Smooth muscle cell (in vitro differentiated cells): ENCODE measurements at regions not wholly inside any gene's neighbourhood (a gene's known extent, or its start where the extent isn't known, plus 50 kb on each side); places are given as distances from the start of the nearest gene placed in this dataset.

Source experiments
- DNase-seq: peaks from one replicate; lab custom pipeline; 2025; ENCODE audit not compliant: unreplicated experiment; lab: John Stamatoyannopoulos, UW
- H2AFZ ChIP-seq: fragments of 200-600 bp; sonication (generic); 2 replicates; pipeline ENCODE4 v1.6.0; 2016; ENCODE audit warnings: antibody characterized with exemption, low read depth, mild to moderate bottlenecking
- H3F3A ChIP-seq: fragments of 200-600 bp; sonication (generic); 2 replicates; pipeline ENCODE4 v1.6.0; 2017; ENCODE audit warnings: antibody characterized with exemption, low read depth
- H3K27ac ChIP-seq: fragments of 200-600 bp; sonication (generic); 2 replicates; pipeline ENCODE4 v1.5.1; 2016; ENCODE audit warnings: low read depth, mild to moderate bottlenecking
- H3K27me3 ChIP-seq: fragments of 200-600 bp; sonication (generic); 2 replicates; pipeline ENCODE4 v1.6.1; 2016; ENCODE audit warnings: low read depth, mild to moderate bottlenecking
- H3K36me3 ChIP-seq: fragments of 200-600 bp; sonication (generic); 2 replicates; pipeline ENCODE4 v1.5.1; 2016; ENCODE audit warnings: low read depth
- H3K4me1 ChIP-seq: fragments of 200-600 bp; sonication (generic); 2 replicates; pipeline ENCODE4 v1.5.1; 2016; ENCODE audit warnings: low read depth
- H3K4me2 ChIP-seq: fragments of 200-600 bp; sonication (generic); 2 replicates; pipeline ENCODE4 v1.6.0; 2016; ENCODE audit warnings: mild to moderate bottlenecking
- H3K4me3 ChIP-seq: fragments of 200-600 bp; sonication (generic); 2 replicates; pipeline ENCODE4 v1.5.1; 2016; ENCODE audit warnings: mild to moderate bottlenecking
- H3K79me2 ChIP-seq: fragments of 200-600 bp; sonication (generic); 2 replicates; pipeline ENCODE4 v1.6.0; 2016; ENCODE audit warnings: low read depth, mild to moderate bottlenecking
- H3K9ac ChIP-seq: fragments of 200-600 bp; sonication (generic); 2 replicates; pipeline ENCODE4 v1.6.0; 2016; ENCODE audit warnings: low read depth
- H3K9me3 ChIP-seq: fragments of 200-600 bp; sonication (generic); replicated peaks from 2 replicates; pipeline ENCODE4 v1.5.1; 2016; ENCODE audit warnings: low read depth
- H4K20me1 ChIP-seq: fragments of 200-600 bp; sonication (generic); 2 replicates; pipeline ENCODE4 v1.6.0; 2016; ENCODE audit warnings: low read depth
- WGBS: methylation state at CpG from one replicate; pipeline ENCODE4 v1.1.7; 2016; ENCODE audit warnings: low lambda C conversion rate; 5-methylcytosine and 5-hydroxymethylcytosine counted together
- TF ChIP-seq, protein P1 (sequence below): fragments of 200-600 bp; sonication (generic); IDR thresholded peaks from 2 replicates; pipeline ENCODE4 v1.5.1; 2017; ENCODE audit warnings: borderline replicate concordance, mild to moderate bottlenecking, antibody characterized with exemption; ENCODE audit not compliant: insufficient read depth, poor library complexity, severe bottlenecking

DNA sequence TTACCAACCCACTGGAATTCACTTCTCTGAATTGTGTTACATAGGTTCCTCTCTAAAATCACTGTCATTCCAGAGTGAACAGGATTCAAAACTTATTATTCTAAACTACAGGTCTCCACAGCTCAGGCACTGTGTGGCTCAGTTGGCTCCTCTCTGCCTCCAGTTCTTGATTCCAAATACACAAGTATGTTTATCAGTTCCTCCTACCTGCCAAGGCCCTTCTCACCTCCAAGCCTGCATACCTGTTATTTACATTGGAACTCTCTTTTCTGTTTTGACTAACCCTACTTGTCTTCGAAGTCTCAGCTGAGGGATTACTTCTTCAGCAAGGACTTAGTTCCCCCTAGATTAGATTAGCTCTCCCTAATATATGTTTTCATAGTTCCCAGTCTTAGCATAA lies 397.6 kb upstream of the TMTC1 start:
- no peak overlapping the region for H3K27ac ChIP-seq
- H4K20me1 ChIP-seq: no peaks in the 10 kb centered on the region
- no peaks in the 10 kb centered on the region for H3K36me3 ChIP-seq
- no peak overlapping the region for H3K4me2 ChIP-seq
- H3K27me3 ChIP-seq: no peaks in the 10 kb centered on the region
- no peaks in the 10 kb centered on the region for H3F3A ChIP-seq
- 77% methylated on average over 1 of the region's 1 CpG for WGBS
- no peak overlapping the region for H3K9ac ChIP-seq
- no peak overlapping the region for H2AFZ ChIP-seq
- no peak for DNase-seq
- no peaks in the 10 kb centered on the region for H3K79me2 ChIP-seq
- H3K4me3 ChIP-seq: no peak overlapping the region
- H3K4me1 ChIP-seq: no peaks in the 10 kb centered on the region
- no peaks in the 10 kb centered on the region for H3K9me3 ChIP-seq
- TF ChIP-seq, protein P1, sequence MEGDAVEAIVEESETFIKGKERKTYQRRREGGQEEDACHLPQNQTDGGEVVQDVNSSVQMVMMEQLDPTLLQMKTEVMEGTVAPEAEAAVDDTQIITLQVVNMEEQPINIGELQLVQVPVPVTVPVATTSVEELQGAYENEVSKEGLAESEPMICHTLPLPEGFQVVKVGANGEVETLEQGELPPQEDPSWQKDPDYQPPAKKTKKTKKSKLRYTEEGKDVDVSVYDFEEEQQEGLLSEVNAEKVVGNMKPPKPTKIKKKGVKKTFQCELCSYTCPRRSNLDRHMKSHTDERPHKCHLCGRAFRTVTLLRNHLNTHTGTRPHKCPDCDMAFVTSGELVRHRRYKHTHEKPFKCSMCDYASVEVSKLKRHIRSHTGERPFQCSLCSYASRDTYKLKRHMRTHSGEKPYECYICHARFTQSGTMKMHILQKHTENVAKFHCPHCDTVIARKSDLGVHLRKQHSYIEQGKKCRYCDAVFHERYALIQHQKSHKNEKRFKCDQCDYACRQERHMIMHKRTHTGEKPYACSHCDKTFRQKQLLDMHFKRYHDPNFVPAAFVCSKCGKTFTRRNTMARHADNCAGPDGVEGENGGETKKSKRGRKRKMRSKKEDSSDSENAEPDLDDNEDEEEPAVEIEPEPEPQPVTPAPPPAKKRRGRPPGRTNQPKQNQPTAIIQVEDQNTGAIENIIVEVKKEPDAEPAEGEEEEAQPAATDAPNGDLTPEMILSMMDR: no peak

- no peak overlapping the region for H2AFZ ChIP-seq
- TF ChIP-seq, protein P1: no peak
- no peaks in the 10 kb centered on the region for H3K9me3 ChIP-seq
These were observed 396.9 kb upstream of the TMTC1 start for GRCh38 chr12:30180602-30181001.

GRCh38 chr12:30178916-30179315 lies 395.2 kb upstream of the TMTC1 start:
- Histone ChIP-seq H3K27me3 (no peaks in the 10 kb centered on the region), H3F3A (no peaks in the 10 kb centered on the region), H3K9me3 (no peaks in the 10 kb centered on the region), H3K9ac (no peak overlapping the region), H4K20me1 (no peaks in the 10 kb centered on the region), H3K79me2 (no peaks in the 10 kb centered on the region), H3K27ac (no peak overlapping the region), H2AFZ (no peak overlapping the region), H3K4me2 (no peak overlapping the region), H3K4me1 (no peaks in the 10 kb centered on the region), H3K4me3 (no peak overlapping the region), H3K36me3 (no peaks in the 10 kb centered on the region)
- DNase-seq: no peak
- WGBS: 85% methylated on average over 2 of the region's 2 CpGs
- TF ChIP-seq, protein P1: no peak

More at GRCh38 chr12:30180602-30181001, 396.9 kb upstream of the TMTC1 start:
- Histone ChIP-seq H3K27ac (no peak overlapping the region), H3K4me2 (no peak overlapping the region), H3K9ac (no peak overlapping the region), H3K4me3 (no peak overlapping the region), H3K36me3 (no peaks in the 10 kb centered on the region), H3K79me2 (no peaks in the 10 kb centered on the region), H3F3A (no peaks in the 10 kb centered on the region), H4K20me1 (no peaks in the 10 kb centered on the region), H3K4me1 (no peaks in the 10 kb centered on the region), H3K27me3 (no peaks in the 10 kb centered on the region)
- DNase-seq: no peak

DNA sequence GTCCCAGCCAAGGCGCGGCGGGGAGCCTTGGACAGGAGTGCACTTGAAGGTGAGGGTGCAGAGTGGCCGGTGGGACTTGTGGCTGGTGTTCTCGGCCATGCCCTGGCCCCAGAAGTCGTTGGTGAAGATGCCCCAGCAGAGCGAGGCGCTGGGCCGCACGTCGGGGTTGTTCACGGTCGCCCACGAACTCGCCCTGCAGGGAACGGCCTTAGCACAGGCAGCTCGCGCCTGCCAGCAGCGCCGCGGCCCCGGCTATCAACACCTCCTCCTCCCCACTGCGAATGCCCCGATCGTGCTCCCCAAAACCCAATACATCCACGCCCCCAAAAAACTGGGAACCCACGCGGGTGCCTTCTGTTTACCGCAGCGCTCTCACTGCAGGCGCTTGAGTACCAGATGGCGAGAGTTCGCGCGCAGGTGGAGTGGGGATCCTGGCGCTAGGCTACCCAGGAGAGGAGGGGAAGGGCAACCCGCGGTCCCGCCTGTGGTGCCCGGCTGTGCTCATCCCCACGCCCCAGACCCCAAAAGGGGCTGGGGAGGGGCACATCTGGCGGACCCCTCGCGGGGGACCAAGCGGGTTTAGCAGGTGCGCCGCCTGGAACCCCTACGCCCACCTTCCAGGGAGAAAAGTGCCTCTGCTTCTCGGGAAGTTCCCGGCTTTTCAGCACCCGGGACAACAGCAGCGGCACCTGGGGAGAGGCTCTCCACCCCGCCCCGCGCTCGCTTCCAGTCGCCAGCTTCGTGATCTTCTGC lies 386.3 kb upstream of the TMTC1 start:
- H3K9ac ChIP-seq: no peak overlapping the region
- WGBS: 12% methylated on average over 49 of the region's 58 CpGs
- H3K4me2 ChIP-seq: no peak overlapping the region

More for the DNA sequence above, 386.3 kb upstream of the TMTC1 start:
- no peaks in the 10 kb centered on the region for H3K36me3 ChIP-seq
- H3K4me1 ChIP-seq: no peaks in the 10 kb centered on the region
- TF ChIP-seq, protein P1: no peak
- H4K20me1 ChIP-seq: no peaks in the 10 kb centered on the region
- H3K27me3 ChIP-seq: peaks cover 54% of the 10 kb centered on the region
- H2AFZ ChIP-seq: no peak overlapping the region
- H3K4me3 ChIP-seq: no peak overlapping the region
- DNase-seq: no peak
- H3K27ac ChIP-seq: no peak overlapping the region
- H3F3A ChIP-seq: no peaks in the 10 kb centered on the region
- no peaks in the 10 kb centered on the region for H3K9me3 ChIP-seq
- no peaks in the 10 kb centered on the region for H3K79me2 ChIP-seq
